Peyer's patch (tissue), 4 donors: ENCODE measurements at regions not wholly inside any gene's neighbourhood (a gene's known extent, or its start where the extent isn't known, plus 50 kb on each side); places are given as distances from the start of the nearest gene placed in this dataset.

ENCODE experiments used
- POLR2A ChIP-seq, 2 donors: fragments of 450-650 bp; IDR thresholded peaks; one replicate each; pipeline ENCODE4 v1.5.1; 2017; ENCODE audit warnings: antibody characterized with exemption in 2 of 2, mild to moderate bottlenecking in 2 of 2, moderate library complexity in 2 of 2
- TF ChIP-seq, protein P1 (sequence below), 6 experiments: fragments of 450-650 bp in 4 of 6; fragments of 200-600 bp in 2 of 6; sonication (generic) in 1 of 6; IDR thresholded peaks; one replicate each; pipeline ENCODE4 v1.5.1; 2017 to 2019; ENCODE audit warnings: antibody characterized with exemption in 6 of 6, mild to moderate bottlenecking in 3 of 6, moderate library complexity in 1 of 6

GRCh38 chr3:182436547-182436946 lies 356.8 kb upstream of the ATP11B start:
- TF ChIP-seq, protein P1, sequence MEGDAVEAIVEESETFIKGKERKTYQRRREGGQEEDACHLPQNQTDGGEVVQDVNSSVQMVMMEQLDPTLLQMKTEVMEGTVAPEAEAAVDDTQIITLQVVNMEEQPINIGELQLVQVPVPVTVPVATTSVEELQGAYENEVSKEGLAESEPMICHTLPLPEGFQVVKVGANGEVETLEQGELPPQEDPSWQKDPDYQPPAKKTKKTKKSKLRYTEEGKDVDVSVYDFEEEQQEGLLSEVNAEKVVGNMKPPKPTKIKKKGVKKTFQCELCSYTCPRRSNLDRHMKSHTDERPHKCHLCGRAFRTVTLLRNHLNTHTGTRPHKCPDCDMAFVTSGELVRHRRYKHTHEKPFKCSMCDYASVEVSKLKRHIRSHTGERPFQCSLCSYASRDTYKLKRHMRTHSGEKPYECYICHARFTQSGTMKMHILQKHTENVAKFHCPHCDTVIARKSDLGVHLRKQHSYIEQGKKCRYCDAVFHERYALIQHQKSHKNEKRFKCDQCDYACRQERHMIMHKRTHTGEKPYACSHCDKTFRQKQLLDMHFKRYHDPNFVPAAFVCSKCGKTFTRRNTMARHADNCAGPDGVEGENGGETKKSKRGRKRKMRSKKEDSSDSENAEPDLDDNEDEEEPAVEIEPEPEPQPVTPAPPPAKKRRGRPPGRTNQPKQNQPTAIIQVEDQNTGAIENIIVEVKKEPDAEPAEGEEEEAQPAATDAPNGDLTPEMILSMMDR (IDR thresholded peaks at IDR 0.05): no peak
- no peak for TF ChIP-seq POLR2A (IDR thresholded peaks at IDR 0.05)
